ENCODE measurements at regions not wholly inside any gene's neighbourhood (a gene's known extent, or its start where the extent isn't known, plus 50 kb on each side); places are given as distances from the start of the nearest gene placed in this dataset.
"Not testable (repeated sequence)": the region's sequence is repeated elsewhere in the genome, so short reads cannot be mapped to it uniquely, and the experiment has no call there.

DNA sequence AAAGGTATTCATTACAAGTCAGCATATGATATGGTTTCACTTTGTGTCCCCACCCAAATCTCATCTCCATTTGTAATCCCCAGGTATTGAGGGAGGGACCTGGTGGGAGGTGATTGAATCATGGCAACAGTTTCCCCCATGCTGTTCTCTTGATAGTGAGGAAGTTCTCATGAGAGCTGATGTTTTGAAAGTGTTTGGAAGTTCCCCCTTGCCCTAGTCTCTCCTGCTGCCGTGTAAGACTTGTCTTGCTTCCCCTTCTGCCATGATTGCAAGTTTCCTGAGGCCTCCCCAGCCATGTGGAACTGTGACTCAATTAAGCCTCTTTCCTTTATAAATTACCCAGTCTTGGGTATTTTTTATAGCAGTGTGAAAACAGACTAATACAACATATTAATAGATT lies 213.7 kb upstream of the ADRA1D start:
- not testable (repeated sequence) for DNase-seq

DNA sequence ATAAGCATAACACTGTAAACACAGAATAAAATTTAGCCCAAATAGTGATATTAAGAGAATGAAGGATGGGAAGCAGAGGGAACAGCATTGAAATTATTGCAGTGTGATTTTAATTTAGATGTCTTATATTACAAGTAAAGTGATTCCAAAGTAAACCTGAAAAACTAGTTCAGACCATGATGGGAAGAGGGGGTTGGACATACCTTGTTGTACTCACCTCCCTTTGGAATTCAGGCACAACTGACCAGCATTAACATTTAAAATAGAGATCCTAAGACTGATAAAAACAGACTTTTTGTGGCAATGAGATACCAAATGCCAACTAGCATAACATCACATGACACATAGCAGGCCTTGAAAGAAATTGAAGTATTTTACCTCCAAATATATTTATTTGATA lies 210.0 kb upstream of the ADRA1D start:
- no peak for DNase-seq

DNA sequence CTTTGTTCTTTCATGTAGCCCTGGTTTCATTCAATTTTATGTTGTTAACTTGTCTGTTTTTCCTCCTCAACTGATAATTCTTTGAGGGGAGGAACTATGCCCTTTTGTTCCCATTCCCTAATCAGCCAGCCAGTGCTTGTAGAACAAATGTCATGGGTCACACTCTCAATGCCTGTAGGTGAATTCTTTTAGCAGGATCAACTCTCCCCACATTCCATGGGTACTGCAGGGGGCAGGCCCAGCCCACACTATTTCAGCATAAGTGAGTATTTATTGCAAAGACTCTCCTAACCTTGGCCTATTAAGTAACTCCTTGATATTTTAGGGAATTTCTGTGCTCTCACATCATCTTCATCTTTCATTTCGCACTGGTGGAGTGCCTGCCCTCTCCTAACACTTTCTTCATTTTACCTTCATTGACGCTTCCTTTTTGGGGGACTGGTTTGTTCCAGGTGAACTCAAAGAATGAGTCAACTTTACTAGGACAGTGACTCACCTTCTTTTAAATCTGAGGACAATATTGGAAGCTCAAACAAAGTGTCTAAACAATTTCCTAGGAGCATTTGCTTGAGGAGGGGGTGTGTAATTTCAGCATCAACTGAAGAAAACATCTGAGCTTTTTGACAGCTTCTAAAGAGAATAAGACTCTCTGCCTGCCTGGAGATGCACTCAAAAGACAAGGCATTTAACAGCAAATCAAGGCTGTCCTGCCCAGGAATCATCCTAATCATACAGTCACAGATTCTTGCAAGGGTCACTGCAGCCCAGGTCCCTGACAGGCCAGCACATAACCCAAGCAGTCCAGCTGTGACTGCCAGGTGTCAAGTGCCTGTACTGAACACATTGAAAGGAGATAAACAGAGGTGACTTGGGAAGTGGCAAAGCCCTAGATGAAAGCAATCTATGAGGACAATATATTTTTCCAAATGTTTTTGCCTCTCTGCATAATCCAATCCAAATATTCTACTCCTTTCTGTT lies 208.8 kb upstream of the ADRA1D start:
- no peak for DNase-seq

DNA sequence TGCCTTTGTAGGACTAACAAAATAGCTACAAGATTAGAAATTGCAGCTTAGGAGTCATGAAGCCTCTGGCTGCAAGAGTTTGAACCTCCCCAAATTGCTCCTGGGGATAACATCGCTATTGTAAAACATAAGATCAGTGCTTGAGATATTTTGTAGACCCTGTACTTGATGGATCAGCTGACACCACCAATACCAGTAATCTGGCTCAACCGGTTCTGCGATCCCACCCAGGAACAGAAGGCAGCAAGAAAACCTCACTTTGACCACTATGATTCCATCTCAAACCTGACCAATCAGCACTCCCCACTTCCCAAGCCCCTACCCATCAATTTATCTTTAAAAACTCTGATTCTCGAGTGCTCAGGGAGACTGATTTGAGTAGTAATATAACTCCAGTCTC lies 206.9 kb upstream of the ADRA1D start:
- no peak for DNase-seq

DNA sequence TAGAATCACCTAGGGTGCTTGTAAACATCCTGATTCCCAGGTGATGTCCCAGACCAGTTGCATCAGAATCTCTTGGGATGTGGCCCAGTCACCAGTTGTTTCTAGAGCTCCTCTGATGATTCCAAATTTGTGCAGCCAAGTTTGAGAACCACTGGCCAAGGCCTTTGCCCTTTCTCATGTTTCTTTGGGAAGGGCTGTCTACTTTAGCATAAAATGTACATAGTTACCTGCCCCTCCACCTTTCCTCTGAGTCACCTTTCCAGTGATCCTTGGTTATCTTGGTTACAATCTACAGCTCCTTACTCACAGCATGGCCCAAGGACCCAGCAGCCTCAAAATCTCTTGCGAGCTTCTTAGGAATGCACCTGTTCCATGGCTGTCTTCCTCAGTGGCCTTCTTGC lies 206.2 kb upstream of the ADRA1D start:
- no peak for DNase-seq

DNA sequence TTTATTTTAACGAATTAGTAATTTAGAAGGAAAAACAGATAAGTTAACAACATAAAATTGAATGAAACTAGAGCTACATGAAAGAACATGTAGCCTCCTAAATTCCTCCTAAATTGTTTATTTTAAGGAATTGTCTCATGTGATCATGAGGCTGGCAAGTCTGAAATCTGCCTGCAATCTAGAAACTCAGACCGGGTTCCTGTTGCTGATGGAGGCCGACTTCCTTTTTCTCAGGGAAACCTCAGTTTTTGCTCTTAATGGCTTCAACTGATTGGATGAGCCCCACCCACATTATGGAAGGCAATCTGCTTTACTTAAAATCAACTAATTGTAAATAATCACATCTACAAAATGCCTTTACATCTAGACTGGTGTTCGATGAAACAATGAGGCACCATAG lies 205.0 kb upstream of the ADRA1D start:
- DNase-seq, result no peak

DNA sequence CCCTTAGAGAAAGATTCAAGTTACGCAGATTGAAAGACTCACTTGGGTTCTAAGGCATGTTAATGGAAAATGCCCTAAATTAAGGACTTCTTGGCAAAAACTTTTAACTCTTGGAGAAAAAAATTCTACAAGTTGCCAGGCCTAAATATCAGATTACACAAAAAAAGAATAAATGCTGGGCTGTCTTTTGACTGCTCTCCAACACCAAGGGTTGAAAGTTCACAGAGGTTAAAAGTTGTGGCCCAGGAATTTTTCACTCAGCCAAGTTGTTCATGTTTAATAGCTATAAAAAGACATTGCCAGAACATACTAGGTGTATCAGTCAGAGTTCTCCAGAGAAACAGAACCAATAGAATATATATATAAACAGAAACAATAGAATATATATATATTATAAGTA lies 204.3 kb upstream of the ADRA1D start:
- DNase-seq, result no peak

DNA sequence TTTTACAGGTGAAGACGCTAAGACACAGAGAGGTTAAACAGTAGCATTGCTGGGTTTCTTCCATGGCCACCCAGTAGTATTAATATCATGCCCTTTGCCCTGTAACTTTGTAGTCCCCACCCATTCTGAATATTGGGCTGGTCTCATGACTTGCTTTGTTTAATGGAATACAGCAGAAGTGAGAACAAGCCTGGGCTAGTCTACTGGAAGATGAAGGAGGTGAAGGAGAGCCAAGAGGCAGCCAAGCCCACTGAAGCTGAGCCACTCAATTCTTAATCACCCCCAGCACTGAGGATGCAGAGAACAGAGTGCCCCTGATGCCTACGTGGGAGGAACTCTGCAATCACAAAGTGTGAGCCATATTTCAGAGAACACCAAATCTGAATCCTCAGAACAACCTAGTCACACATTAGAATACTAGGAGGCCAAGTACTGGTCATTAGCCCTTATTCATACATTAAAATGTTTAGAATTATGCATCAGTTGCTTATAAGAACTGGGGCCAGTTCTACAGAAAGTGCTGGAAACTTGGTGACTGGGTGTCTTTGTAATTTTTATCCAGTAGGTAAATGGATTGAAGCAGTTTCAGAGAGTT lies 202.5 kb upstream of the ADRA1D start:
- no peak for DNase-seq

DNA sequence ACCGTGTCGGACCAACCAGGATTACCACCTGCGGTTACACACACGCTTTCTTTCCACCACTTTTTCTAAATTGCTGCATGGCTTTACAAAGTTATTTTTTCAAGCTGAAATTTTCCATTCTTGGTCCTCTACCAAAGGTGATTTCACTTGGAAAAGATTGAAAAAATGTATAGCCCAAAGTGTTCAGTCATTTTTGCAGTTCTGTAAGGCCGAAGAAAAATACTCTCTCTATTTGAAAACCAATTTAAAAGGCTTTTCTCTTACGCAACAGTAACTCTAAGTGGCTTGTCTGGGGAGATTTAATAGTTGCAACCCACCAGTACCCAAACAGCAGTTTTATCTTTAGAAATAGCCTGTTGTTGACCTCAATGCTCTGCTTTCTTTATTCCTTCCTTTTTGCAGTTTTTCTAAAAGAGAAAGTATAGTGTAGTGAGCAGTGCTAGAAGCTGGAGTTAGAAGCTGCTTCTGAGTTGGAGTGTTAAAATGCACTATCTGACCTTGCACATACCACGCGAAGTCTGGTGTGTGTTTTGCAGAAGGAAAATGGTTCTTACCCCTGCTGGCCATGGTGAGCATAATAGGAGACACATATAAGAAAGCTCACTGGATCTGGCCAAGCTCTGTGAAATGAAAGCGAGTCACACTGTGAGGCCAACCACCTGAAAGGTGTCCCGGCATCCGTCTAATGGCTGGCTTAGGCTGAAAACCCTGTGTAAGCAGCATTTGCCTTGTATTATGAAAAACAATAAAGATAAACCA lies 201.0 kb upstream of the ADRA1D start:
- no peak for DNase-seq

DNA sequence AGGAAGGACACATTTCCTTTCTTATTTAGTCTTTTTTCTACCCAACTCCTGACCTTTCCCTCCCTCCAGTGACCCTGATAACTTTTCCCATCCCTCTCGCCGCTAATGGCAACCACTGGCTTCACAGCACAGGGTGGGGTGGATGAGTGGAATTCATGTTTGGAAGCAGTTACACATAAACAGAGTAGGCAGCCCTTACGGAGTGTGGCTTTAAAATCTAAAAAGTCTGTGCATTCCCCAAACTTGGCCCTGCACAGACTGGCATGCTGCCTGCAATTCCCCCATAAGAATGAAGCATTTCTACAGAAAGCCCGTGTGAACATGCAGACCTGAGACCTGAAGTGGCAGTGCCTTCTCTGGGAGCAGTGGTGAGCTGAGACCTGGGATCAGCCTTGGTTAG lies 196.7 kb upstream of the ADRA1D start:
- DNase-seq, result no peak

DNA sequence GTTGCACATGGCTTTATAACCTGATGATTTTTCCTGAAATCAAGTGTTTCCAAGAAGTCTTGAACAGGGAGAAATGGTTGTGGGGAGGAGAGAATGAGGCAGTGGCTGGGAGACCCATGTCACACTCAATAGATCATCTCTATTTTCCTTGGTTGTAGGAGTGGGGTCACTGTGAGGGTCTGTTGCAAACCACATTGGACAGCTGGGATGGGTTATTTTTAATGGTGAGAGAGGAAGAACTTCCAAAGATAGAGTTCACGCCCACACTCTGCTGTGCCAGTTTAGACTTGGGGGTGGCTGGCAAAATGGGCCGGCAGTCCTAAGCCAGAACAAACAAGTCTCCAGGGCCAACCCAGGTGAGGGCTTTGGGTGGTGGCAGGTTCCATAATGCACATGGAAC lies 196.2 kb upstream of the ADRA1D start:
- no peak for DNase-seq

DNA sequence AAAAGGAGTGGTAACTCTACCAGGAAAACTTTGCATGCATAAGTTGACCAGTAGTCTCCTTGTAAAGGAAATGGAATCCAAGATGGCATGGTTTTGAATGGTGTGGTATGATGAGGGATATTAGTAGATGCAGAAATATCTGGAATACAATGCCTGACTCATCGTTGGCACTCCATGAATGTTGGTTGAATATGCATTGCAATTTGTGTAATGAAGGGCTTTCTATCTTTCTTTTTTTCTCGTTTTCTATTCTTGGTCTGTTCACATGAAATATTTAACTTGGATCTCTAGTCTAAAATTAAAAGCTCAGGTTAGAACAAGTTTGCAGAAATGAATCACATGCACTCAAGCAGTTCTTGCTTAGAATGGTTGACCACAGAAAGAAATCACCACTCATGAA lies 195.3 kb upstream of the ADRA1D start:
- DNase-seq, result no peak

DNA sequence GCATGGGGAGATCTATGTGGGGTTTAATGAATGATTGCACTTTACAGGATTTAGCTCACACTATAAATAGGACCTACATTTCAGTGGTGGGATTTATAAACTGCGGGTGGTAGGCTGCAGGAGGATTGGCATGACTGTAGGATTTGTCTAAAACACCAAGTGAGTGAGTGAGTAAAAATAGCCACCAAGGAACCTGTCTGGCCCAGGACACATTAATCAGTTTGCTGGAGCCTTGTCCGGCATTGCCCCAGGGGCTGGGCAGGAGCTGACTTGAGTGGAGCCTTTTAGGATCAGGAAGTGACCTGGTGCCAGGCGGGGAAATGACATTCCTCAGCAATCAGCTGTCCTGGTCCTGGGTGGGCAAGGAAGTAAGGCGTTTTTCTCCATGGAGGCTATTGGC lies 193.9 kb upstream of the ADRA1D start:
- no peak for DNase-seq

DNA sequence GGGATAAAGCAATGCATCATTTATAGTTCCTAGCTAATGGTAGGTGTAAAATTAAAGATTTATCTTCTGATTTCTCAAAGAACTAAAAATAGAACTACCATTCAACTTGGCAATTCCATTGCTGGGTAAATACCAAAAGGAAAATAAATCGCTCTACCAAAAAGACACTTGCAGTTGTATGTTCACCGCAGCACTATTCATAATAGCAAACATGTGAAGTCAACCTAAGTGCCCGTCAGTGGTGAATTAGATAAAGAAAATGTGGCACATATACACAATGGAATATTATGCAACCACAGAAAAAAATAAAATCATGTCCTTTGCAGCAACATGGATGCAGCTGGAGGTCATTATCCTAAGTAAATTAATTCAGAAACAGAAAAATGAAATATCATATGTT lies 192.8 kb upstream of the ADRA1D start:
- no peak for DNase-seq

DNA sequence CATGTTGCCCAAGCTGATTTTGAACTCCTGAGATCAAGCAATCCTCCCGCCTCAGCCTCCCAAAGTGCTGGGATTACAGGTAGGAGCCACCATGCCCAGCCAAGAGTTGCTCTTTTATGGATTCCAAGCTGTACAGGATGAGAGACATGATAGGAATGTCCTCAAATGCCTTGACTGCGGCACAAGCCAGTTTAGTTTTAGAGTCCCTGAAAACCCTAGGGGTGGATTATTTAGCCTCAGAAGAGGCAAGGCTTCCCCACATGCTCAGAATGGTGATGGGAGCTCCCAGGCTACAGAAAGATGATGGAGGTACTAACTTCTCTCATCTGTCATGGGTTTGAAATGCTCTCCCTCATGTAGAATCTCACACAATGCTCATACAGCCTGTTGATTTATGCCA lies 192.1 kb upstream of the ADRA1D start:
- no peak for DNase-seq

DNA sequence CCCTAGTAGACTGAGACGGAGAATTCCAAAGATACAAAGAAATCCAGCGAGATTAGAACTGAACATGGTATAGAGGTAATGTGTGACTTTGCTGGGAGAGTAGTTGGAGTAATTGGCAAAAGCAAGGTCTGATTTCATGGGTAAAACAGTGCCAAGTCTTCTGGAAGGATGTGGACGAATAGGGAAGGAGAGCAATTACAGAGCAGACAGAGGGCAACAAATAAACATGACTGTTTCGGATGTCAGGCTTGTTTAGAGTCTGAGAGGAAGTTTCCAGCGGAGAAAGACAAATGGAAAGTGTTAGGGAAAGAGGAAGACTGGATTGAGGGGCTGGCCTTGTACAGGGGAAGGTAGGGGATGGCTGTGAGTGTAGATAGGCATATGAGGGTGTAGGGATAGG lies 190.4 kb upstream of the ADRA1D start:
- no peak for DNase-seq

DNA sequence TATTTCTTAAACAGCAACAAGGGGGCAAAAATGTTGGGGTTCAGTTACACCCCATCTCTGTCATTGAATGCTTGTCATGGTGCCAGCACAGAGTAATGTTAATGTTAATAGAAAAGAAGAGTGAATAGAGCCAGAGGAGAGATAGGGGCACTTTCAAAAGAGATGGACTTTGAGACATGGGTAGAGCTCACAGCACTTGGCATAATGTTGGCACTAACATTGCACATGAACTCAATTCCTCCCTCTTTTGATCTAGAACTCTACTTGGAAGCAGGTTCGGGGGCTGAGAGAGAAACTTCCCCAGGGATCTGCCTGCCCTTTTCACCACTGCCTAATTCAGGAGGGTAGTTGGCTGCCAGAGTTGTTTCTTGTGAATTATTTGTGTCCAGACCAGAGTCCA lies 188.0 kb upstream of the ADRA1D start:
- no peak for DNase-seq

DNA sequence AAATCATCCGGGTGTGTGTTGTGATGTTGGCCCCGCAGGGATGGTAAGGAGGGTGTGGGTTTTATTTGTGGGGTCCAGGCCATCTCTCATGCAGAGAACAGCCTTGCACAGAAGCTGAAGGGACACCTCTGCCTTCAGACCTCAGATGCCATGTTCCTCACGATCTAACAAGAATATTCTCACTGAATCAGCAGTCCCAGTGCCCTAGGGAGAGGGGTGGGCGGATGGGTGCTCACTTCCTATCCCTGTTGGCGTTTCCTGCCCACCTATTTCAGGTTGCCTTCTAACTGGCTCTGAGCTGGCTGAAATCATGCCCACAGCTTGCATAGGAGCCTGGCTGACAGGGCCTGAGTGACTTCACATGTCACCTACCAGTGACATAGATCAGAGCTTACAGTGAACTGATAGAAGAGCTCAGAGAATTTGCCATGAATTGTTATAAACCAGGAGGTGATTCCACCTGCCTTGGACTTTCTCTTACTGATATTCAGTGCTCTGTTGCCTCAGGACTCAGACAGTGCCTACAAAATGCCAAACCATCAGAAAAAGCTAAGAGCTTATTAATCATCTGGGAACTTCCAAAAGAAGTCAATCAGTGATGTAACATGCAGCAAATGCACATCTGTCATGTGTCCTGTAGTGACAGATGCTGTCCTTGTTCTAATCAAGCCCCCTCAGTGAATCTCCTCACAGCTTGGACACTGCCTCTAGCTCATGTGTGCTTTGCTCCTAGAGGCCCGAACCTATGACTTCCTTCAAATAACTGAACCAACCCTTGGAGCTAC lies 186.8 kb upstream of the ADRA1D start:
- DNase-seq, result no peak

DNA sequence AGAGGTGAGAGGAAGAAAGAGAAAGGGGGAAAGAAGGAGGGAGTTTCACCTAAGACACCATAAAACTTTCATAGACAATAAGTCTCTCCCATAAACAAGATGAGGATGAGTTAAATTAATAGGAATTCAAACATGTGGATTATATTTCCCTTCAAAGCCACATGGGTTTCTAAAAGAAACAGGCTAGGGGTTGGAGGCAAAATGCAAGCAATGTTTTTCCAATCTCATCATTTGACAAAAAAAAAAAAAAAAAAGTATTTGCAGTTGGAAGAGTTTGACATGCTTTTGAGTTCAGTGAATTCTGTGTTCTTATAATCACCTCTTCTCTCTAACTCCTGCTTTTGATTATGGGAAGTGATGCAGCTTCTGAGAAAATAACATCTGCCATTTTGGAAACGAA lies 186.1 kb upstream of the ADRA1D start:
- DNase-seq, result no peak

DNA sequence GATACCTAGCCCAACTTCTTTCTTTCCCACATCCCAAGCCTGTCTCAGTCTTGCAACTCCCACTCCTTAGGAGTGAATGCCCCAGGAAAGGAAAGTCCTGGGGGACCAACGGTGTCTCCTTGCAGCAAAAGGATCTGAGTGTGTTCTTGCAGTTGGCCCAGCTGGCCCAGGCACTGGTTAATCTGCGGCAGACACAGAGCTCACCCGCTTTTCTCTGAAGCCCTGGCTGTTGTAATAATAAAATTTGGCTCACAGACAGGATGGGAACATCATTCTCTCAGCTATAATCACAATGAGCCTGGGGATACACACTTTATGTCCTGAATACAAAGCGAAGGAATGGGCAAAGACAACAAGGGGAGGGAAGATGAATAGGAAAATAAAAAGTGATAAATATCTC lies 185.6 kb upstream of the ADRA1D start:
- no peak for DNase-seq

DNA sequence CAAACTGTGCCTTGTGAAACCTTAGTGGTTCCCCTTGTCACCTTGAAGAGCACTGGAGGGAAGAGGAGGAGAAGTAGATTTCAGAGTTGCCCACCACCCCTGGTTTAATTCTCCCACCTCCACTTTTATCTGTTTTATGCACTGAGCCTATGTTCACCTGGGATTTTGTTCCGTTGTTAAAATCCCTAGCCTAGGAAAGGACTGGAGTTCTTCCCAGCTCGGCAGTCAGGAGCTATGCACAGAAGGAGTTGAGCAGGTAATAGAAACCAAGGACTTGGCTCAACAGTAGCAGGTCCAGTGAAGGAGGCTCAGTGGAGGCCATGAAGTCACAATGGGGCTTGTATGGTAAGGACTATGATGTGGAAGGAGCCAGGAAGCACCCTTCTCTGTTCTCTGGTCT lies 182.4 kb upstream of the ADRA1D start:
- no peak for DNase-seq

DNA sequence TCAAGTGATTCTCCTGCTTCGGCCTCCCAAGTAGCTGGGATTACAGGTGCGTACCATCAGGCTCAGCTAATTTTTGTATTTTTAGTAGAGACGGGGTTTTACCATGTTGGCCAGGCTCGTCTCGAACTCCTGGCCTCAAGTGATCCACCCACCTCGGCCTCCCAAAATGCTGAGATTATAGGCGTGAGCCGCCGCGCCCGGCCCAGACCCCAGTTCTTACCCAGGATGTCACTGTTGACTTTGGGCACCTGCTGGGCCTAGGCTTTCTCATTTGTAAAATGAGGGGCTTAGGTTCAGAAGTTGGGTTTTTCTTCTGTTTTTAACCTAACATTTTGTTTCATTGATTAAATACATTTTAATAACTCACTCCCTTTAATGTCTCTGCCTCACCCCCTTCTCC lies 181.7 kb upstream of the ADRA1D start:
- DNase-seq, result not testable (repeated sequence)

DNA sequence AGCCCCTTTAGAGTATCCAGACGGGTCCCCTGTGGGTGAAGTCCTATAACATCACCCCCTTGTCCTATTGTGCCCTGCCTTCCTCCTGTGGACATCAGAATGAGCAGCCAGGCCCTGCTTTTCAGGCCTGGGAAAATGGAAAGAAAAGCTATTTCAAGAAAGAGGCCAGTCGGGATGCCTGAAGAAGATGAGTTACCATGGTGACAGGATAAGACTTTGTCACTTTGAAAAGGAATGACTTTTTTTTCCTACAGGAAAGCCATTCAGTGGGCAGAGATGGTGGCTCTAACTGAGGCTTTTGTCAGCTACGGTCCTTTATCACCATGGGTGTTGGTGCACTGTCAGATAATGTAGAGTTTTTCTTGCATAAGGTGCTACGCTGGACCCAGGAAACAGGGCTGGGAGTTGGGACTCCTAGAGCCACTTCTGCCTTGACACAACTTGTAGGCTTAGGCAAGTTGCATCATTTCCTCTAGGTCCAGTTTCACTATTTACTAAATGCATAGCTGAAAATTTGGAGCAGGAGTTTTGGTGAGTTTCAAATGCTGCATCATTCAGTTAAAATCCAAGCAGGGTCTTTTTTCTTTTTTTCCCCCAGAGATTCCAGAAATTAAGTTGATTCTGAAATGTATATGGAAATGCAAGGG lies 179.0 kb upstream of the ADRA1D start:
- no peak for DNase-seq
